ENCODE measurements at regions not wholly inside any gene's neighbourhood (a gene's known extent, or its start where the extent isn't known, plus 50 kb on each side); places are given as distances from the start of the nearest gene placed in this dataset.
"Not testable (repeated sequence)": the region's sequence is repeated elsewhere in the genome, so short reads cannot be mapped to it uniquely, and the experiment has no call there.

- intact Hi-C loops (cut with DNase I; ENCODE audit: low total_unique reads): no loop called here
- Histone ChIP-seq H3K27me3 (no peaks in the 10 kb centered on the region), H3K27ac (no peak overlapping the region), H3K4me3 (no peak overlapping the region), H3K9me3 (no peaks in the 10 kb centered on the region), H3K4me1 (no peaks in the 10 kb centered on the region), H3K36me3 (ENCODE audit: low read depth, missing control alignments) (no peaks in the 10 kb centered on the region)
- no peak for TF ChIP-seq POLR2A (IDR thresholded peaks at IDR 0.05)
- no peak for TF ChIP-seq CTCF (IDR thresholded peaks at IDR 0.05)
- WGBS, 2 donors: 74 to 81% methylated on average over 9 of the region's 9 CpGs
- DNase-seq: no peak
Measured at GRCh38 chr22:34620161-34620560, 445.8 kb upstream of the ISX start.

GRCh38 chr22:34620832-34621231, 445.1 kb upstream of the ISX start:
- Histone ChIP-seq H3K27me3 (no peaks in the 10 kb centered on the region), H3K9me3 (no peaks in the 10 kb centered on the region), H3K36me3 (ENCODE audit: low read depth, missing control alignments) (no peaks in the 10 kb centered on the region), H3K4me3 (no peak overlapping the region), H3K4me1 (no peaks in the 10 kb centered on the region), H3K27ac (no peak overlapping the region)
- intact Hi-C loops (cut with DNase I; ENCODE audit: low total_unique reads): no loop called here
- 84 to 89% methylated on average over 8 of the region's 8 CpGs for WGBS, 2 donors
- DNase-seq: no peak
- TF ChIP-seq POLR2A (IDR thresholded peaks at IDR 0.05): no peak
- no peak for TF ChIP-seq CTCF (IDR thresholded peaks at IDR 0.05)

- no peaks in the 10 kb centered on the region for H3K27me3 ChIP-seq
- TF ChIP-seq POLR2A (IDR thresholded peaks at IDR 0.05): no peak
- TF ChIP-seq CTCF (IDR thresholded peaks at IDR 0.05): no peak
Measured at GRCh38 chr22:34622602-34623001, 443.4 kb upstream of the ISX start.

GRCh38 chr22:34623580-34623979, 442.4 kb upstream of the ISX start:
- 93 to 96% methylated on average over 3 to 4 of the region's 4 CpGs for WGBS, 2 donors
- no peaks in the 10 kb centered on the region for H3K27me3 ChIP-seq
- DNase-seq: no peak
- no peak overlapping the region for H3K27ac ChIP-seq
- H3K4me3 ChIP-seq: no peak overlapping the region
- H3K4me1 ChIP-seq: no peaks in the 10 kb centered on the region
- intact Hi-C loops (cut with DNase I; ENCODE audit: low total_unique reads): no loop called here
- no peaks in the 10 kb centered on the region for H3K9me3 ChIP-seq
- no peaks in the 10 kb centered on the region for H3K36me3 ChIP-seq (ENCODE audit: low read depth, missing control alignments)
- TF ChIP-seq POLR2A (IDR thresholded peaks at IDR 0.05) (no peak), CTCF (IDR thresholded peaks at IDR 0.05) (no peak)

More at GRCh38 chr22:34622602-34623001, 443.4 kb upstream of the ISX start:
- H3K9me3 ChIP-seq: no peaks in the 10 kb centered on the region
- DNase-seq: no peak
- no peak overlapping the region for H3K27ac ChIP-seq
- H3K4me1 ChIP-seq: no peaks in the 10 kb centered on the region
- no peak overlapping the region for H3K4me3 ChIP-seq
- 87 to 89% methylated on average over 4 of the region's 4 CpGs for WGBS, 2 donors
- intact Hi-C loops (cut with DNase I; ENCODE audit: low total_unique reads): no loop called here
- H3K36me3 ChIP-seq (ENCODE audit: low read depth, missing control alignments): no peaks in the 10 kb centered on the region

GRCh38 chr22:34625892-34626291, 440.1 kb upstream of the ISX start:
- H3K36me3 ChIP-seq (ENCODE audit: low read depth, missing control alignments); DNase-seq; H3K27me3 ChIP-seq; intact Hi-C loops (cut with DNase I; ENCODE audit: low total_unique reads); H3K27ac ChIP-seq; H3K9me3 ChIP-seq; H3K4me3 ChIP-seq; H3K4me1 ChIP-seq: not testable (repeated sequence)
- 40% methylated on average over 1 of the region's 30 CpGs; no CpG with 5 or more reads in 1 of the 2 donors for WGBS, 2 donors

All from testis (tissue), 2 donors.